ENCODE measurements at regions not wholly inside any gene's neighbourhood (a gene's known extent, or its start where the extent isn't known, plus 50 kb on each side); places are given as distances from the start of the nearest gene placed in this dataset.

DNA sequence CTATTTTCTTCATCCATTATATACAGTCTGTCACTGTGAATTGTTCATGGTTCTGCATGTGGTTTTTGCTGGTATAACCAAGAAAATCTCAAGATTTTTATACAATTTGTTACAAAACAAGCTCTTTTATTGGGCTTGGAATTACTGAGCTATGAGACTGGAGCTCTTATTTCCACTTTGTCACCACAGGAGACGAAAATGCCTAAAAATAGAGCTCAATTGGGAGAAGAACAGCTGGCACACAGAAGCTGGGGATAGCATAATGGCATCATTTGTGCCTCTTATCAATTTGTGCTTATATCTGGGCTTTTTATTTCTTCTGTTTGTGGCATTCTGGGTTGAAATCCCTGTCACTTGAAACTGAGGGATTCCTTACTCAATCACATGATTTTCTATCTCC is 219.1 kb downstream of the CALCRL start:
- no peak for TF ChIP-seq PPARA (CRISPR knock-in tag; IDR thresholded peaks at IDR 0.05; ENCODE audit: borderline replicate concordance)
- TF ChIP-seq ISL1 (CRISPR knock-in tag; IDR thresholded peaks at IDR 0.05): no peak
- no peak for TF ChIP-seq ZC3H10 (CRISPR knock-in tag; IDR thresholded peaks at IDR 0.05)
- no peak for TF ChIP-seq POU6F1 (CRISPR knock-in tag; IDR thresholded peaks at IDR 0.05; ENCODE audit: borderline replicate concordance, low read depth)
- no peak for TF ChIP-seq CSRNP3 (CRISPR knock-in tag; IDR thresholded peaks at IDR 0.05)
- TF ChIP-seq ZFP30 (CRISPR knock-in tag; IDR thresholded peaks at IDR 0.05): no peak
- no peak for TF ChIP-seq TSHZ2 (CRISPR knock-in tag; IDR thresholded peaks at IDR 0.05)
- TF ChIP-seq CREB5 (CRISPR knock-in tag; IDR thresholded peaks at IDR 0.05; ENCODE audit: low read depth): no peak
- TF ChIP-seq GLIS3 (CRISPR knock-in tag; IDR thresholded peaks at IDR 0.05): no peak
- TF ChIP-seq ZFP3 (CRISPR knock-in tag; IDR thresholded peaks at IDR 0.05): no peak
- TF ChIP-seq CSDC2 (CRISPR knock-in tag; IDR thresholded peaks at IDR 0.05): no peak
- TF ChIP-seq PATZ1 (CRISPR knock-in tag; IDR thresholded peaks at IDR 0.05; ENCODE audit: borderline replicate concordance): no peak
- no peak for TF ChIP-seq ARNTL (CRISPR knock-in tag; IDR thresholded peaks at IDR 0.05; ENCODE audit: borderline replicate concordance, low read depth)
- TF ChIP-seq ESRRG (CRISPR knock-in tag; IDR thresholded peaks at IDR 0.05): no peak
- TF ChIP-seq RARB (CRISPR knock-in tag; IDR thresholded peaks at IDR 0.05): no peak
- no peak for TF ChIP-seq TCF4 (CRISPR knock-in tag; IDR thresholded peaks at IDR 0.05; ENCODE audit: borderline replicate concordance)
- ATAC-seq: no peak

DNA sequence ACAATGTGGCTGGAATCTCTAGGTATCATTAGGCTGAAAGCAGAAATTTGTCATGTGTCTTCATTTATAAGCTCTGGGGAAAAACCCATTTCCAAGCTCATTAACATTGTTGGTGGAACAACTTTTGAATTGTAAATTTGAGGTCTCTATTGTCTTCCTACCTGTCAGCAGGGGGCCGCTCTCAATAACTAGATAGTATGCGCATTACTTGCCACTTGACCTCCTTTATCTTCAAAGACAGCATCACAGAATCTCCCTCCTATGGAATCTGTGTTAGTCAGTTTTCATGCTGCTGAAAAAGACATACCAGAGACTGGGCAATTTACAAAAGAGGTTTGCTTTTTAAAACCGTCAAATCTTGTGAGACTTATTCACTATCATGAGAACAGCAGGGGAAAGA is 223.1 kb downstream of the CALCRL start:
- no peak for ATAC-seq

More for the DNA sequence above, 223.1 kb downstream of the CALCRL start:
- TF ChIP-seq ZNF565 (CRISPR knock-in tag; conservative IDR thresholded peaks at IDR 0.05; ENCODE audit: low read depth) (no peak), TOX (CRISPR knock-in tag; IDR thresholded peaks at IDR 0.05; ENCODE audit: borderline replicate concordance) (no peak), ZC3H10 (CRISPR knock-in tag; IDR thresholded peaks at IDR 0.05) (no peak), RARB (CRISPR knock-in tag; IDR thresholded peaks at IDR 0.05) (no peak), POU6F1 (CRISPR knock-in tag; IDR thresholded peaks at IDR 0.05; ENCODE audit: borderline replicate concordance, low read depth) (no peak), GLIS3 (CRISPR knock-in tag; IDR thresholded peaks at IDR 0.05) (no peak), PPARA (CRISPR knock-in tag; IDR thresholded peaks at IDR 0.05; ENCODE audit: borderline replicate concordance) (no peak), TCF4 (CRISPR knock-in tag; IDR thresholded peaks at IDR 0.05; ENCODE audit: borderline replicate concordance) (no peak), SNAI2 (CRISPR knock-in tag; IDR thresholded peaks at IDR 0.05) (no peak), ZFP3 (CRISPR knock-in tag; IDR thresholded peaks at IDR 0.05) (no peak), ESRRG (CRISPR knock-in tag; IDR thresholded peaks at IDR 0.05) (no peak), BACH2 (CRISPR knock-in tag; IDR thresholded peaks at IDR 0.05; ENCODE audit: borderline replicate concordance) (no peak), ISL1 (CRISPR knock-in tag; IDR thresholded peaks at IDR 0.05) (no peak), PATZ1 (CRISPR knock-in tag; IDR thresholded peaks at IDR 0.05; ENCODE audit: borderline replicate concordance) (no peak), CSDC2 (CRISPR knock-in tag; IDR thresholded peaks at IDR 0.05) (no peak), ZNF8 (CRISPR knock-in tag; IDR thresholded peaks at IDR 0.05) (no peak), OSR1 (CRISPR knock-in tag; IDR thresholded peaks at IDR 0.05) (no peak)

Data from SK-N-SH treated with all-trans-retinoic acid at 6 μM for 48 hours (cell line).